ENCODE measurements at regions not wholly inside any gene's neighbourhood (a gene's known extent, or its start where the extent isn't known, plus 50 kb on each side); places are given as distances from the start of the nearest gene placed in this dataset.

- no peak overlapping the region for H3K27ac ChIP-seq
- 42 to 47% methylated on average over 1 of the region's 1 CpG for WGBS, 2 donors
- no peaks in the 10 kb centered on the region for H3K36me3 ChIP-seq
- intact Hi-C loops (cut with DNase I): no loop called here
- H3K9me3 ChIP-seq: no peaks in the 10 kb centered on the region
- no peaks in the 10 kb centered on the region for H3K27me3 ChIP-seq
- DNase-seq: no peak
- no peak overlapping the region for H3K4me3 ChIP-seq
- TF ChIP-seq CTCF (IDR thresholded peaks at IDR 0.05) (no peak), POLR2A (IDR thresholded peaks at IDR 0.05) (no peak)
- no peaks in the 10 kb centered on the region for H3K4me1 ChIP-seq
Observed at GRCh38 chr7:115672024-115672423, 358.5 kb downstream of the TFEC start.

DNA sequence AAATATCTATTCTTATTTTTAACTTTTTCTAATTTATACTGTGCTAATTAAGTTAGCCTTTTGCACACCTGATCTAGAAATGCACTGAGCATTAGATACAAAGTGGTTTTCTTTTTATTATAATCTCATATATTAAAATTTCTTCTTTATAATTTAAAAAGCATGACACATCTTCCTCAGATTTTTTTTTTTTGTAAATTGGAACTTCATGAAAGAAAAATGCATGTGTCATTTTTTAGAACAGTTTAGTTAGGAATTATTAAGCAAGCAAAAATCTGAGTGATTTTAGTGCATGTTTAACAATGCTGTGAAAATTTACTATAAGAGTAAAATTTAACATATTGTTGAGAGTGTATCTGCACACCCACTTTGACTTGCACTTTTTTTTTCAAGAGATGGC, 367.9 kb downstream of the TFEC start:
- H3K27me3 ChIP-seq: no peaks in the 10 kb centered on the region
- no peak overlapping the region for H3K27ac ChIP-seq
- H3K4me1 ChIP-seq: no peaks in the 10 kb centered on the region
- no peaks in the 10 kb centered on the region for H3K9me3 ChIP-seq
- no peak for TF ChIP-seq POLR2A (IDR thresholded peaks at IDR 0.05)
- intact Hi-C loops (cut with DNase I): no loop called here
- no peak for DNase-seq
- H3K4me3 ChIP-seq: no peak overlapping the region
- no peaks in the 10 kb centered on the region for H3K36me3 ChIP-seq

- no peak for DNase-seq
- H3K4me3 ChIP-seq: no peak overlapping the region
- H3K36me3 ChIP-seq: no peaks in the 10 kb centered on the region
- TF ChIP-seq POLR2A (IDR thresholded peaks at IDR 0.05) (no peak), CTCF (IDR thresholded peaks at IDR 0.05) (no peak)
- H3K4me1 ChIP-seq: no peaks in the 10 kb centered on the region
- intact Hi-C loops (cut with DNase I): no loop called here
- H3K27me3 ChIP-seq: no peaks in the 10 kb centered on the region
- no peaks in the 10 kb centered on the region for H3K9me3 ChIP-seq
- no peak overlapping the region for H3K27ac ChIP-seq
- WGBS, 2 donors: 50 to 68% methylated on average over 2 of the region's 2 CpGs
Observed at GRCh38 chr7:115662120-115662519, 368.4 kb downstream of the TFEC start.

- Histone ChIP-seq H3K27me3 (no peaks in the 10 kb centered on the region), H3K9me3 (no peaks in the 10 kb centered on the region), H3K27ac (no peak overlapping the region), H3K4me1 (no peaks in the 10 kb centered on the region), H3K4me3 (no peak overlapping the region), H3K36me3 (no peaks in the 10 kb centered on the region)
- TF ChIP-seq POLR2A (IDR thresholded peaks at IDR 0.05) (no peak), CTCF (IDR thresholded peaks at IDR 0.05) (no peak)
- DNase-seq: no peak
- intact Hi-C loops (cut with DNase I): no loop called here
- 53 to 78% methylated on average over 3 of the region's 3 CpGs for WGBS, 2 donors
Observed at GRCh38 chr7:115658223-115658622, 372.3 kb downstream of the TFEC start.

DNA sequence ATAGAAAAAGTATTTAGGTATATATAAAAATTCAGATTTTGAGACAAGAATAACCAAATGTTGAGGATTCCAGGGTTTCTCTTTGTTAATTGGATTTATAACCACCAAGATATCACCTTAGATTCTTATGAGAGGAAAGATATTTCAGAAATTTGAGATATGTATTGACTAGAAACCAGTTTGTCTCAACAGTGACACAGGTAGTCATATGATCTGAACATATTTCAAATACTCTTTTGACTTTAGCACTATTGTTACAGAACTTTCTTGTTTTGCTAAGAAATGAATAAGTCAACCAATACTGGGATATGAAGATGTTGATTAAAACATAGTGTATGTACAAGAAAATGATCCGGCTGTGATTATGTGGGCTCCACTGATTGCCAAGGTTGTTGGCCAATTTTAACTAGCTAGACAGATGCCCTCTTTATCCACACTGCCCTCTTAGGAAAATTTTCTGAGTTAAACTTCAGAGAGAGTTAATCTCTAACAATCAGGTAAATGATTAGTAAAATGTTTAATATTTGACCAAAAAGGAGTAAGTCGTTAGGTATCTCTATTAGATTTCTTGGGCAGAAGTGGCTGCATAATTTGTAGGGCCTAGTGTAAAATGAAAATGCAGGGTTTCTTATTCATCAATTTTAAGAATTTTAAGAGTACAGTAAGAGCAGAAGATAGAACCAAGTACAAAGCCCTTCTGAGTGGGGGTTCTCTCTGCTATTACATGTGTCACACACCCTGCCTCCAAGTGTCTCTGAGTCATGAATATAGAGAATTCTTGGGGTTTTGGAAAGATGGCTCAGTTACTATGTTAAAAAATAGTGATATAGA, 376.0 kb downstream of the TFEC start:
- Histone ChIP-seq H3K9me3 (no peaks in the 10 kb centered on the region), H3K4me1 (no peaks in the 10 kb centered on the region), H3K36me3 (no peaks in the 10 kb centered on the region), H3K27ac (no peak overlapping the region), H3K27me3 (no peaks in the 10 kb centered on the region), H3K4me3 (no peak overlapping the region)
- intact Hi-C loops (cut with DNase I): no loop called here
- no peak for DNase-seq
- no peak for TF ChIP-seq CTCF (IDR thresholded peaks at IDR 0.05)
- no peak for TF ChIP-seq POLR2A (IDR thresholded peaks at IDR 0.05)
- WGBS, 2 donors: 84 to 91% methylated on average over 2 of the region's 2 CpGs

DNA sequence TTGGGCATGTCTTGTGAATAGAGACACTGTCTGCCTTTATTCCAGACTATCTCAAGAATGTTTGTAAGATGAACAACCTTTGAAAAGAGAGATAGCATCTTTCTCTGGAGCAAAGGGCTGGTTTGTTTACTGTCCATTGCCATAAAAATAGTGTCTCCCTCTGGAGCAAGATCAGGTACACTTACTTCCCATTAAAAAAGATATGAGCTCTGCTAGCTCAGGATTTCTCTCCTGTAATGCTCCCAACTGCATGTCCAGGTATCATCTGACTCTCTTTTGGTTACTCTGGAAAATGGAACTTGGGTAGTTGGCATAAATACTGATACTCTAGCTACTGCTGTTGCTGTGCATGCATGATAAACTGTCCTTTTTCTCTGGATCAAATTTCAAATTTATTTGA, 381.1 kb downstream of the TFEC start:
- H3K9me3 ChIP-seq: no peaks in the 10 kb centered on the region
- TF ChIP-seq CTCF (IDR thresholded peaks at IDR 0.05): no peak
- no peak for TF ChIP-seq POLR2A (IDR thresholded peaks at IDR 0.05)
- H3K4me3 ChIP-seq: no peak overlapping the region
- no peaks in the 10 kb centered on the region for H3K36me3 ChIP-seq
- intact Hi-C loops (cut with DNase I): no loop called here
- DNase-seq: no peak
- no peaks in the 10 kb centered on the region for H3K27me3 ChIP-seq
- H3K4me1 ChIP-seq: no peaks in the 10 kb centered on the region
- H3K27ac ChIP-seq: no peak overlapping the region

Data from esophagus squamous epithelium (tissue), 5 donors.